ENCODE measurements at regions not wholly inside any gene's neighbourhood (a gene's known extent, or its start where the extent isn't known, plus 50 kb on each side); places are given as distances from the start of the nearest gene placed in this dataset.
"Not testable (repeated sequence)": the region's sequence is repeated elsewhere in the genome, so short reads cannot be mapped to it uniquely, and the experiment has no call there.

- Mint-ChIP-seq H3K4me3 (ENCODE audit: unreplicated experiment) (no peak overlapping the region), H3K36me3 (ENCODE audit: unreplicated experiment) (no peaks in the 10 kb centered on the region), H3K9me3 (ENCODE audit: unreplicated experiment) (no peaks in the 10 kb centered on the region), H3K4me1 (ENCODE audit: unreplicated experiment) (peaks cover 14% of the 10 kb centered on the region), H3K27ac (ENCODE audit: unreplicated experiment) (no peak overlapping the region), H3K27me3 (ENCODE audit: unreplicated experiment) (no peaks in the 10 kb centered on the region)
- TF ChIP-seq CTCF (IDR thresholded peaks at IDR 0.05) = no peak
- DNase-seq (ENCODE audit: extremely low spot score, unreplicated experiment) = no peak
Measured at GRCh38 chr15:62903437-62903836, 139.1 kb upstream of the TPM1 start.

GRCh38 chr15:62904041-62904910 is 138.3 kb upstream of the TPM1 start:
- no peak overlapping the region for H3K27ac Mint-ChIP-seq (ENCODE audit: unreplicated experiment)

GRCh38 chr15:62906627-62907026 is 135.9 kb upstream of the TPM1 start:
- H3K9me3 Mint-ChIP-seq (ENCODE audit: unreplicated experiment) = no peaks in the 10 kb centered on the region
- peaks cover 4% of the 10 kb centered on the region for H3K4me1 Mint-ChIP-seq (ENCODE audit: unreplicated experiment)
- no peak for DNase-seq (ENCODE audit: extremely low spot score, unreplicated experiment)
- no peak overlapping the region for H3K27ac Mint-ChIP-seq (ENCODE audit: unreplicated experiment)
- H3K27me3 Mint-ChIP-seq (ENCODE audit: unreplicated experiment) = no peaks in the 10 kb centered on the region
- TF ChIP-seq CTCF (IDR thresholded peaks at IDR 0.05) = no peak
- no peak overlapping the region for H3K4me3 Mint-ChIP-seq (ENCODE audit: unreplicated experiment)
- H3K36me3 Mint-ChIP-seq (ENCODE audit: unreplicated experiment) = no peaks in the 10 kb centered on the region

More at GRCh38 chr15:62904041-62904910, 138.3 kb upstream of the TPM1 start:
- H3K9me3 Mint-ChIP-seq (ENCODE audit: unreplicated experiment) = no peaks in the 10 kb centered on the region
- DNase-seq (ENCODE audit: extremely low spot score, unreplicated experiment) = no peak
- no peaks in the 10 kb centered on the region for H3K27me3 Mint-ChIP-seq (ENCODE audit: unreplicated experiment)
- H3K4me1 Mint-ChIP-seq (ENCODE audit: unreplicated experiment) = peaks cover 7% of the 10 kb centered on the region
- H3K4me3 Mint-ChIP-seq (ENCODE audit: unreplicated experiment) = no peak overlapping the region
- TF ChIP-seq CTCF (IDR thresholded peaks at IDR 0.05) = no peak
- no peaks in the 10 kb centered on the region for H3K36me3 Mint-ChIP-seq (ENCODE audit: unreplicated experiment)

GRCh38 chr15:62907275-62907674 is 135.3 kb upstream of the TPM1 start:
- H3K4me1 Mint-ChIP-seq (ENCODE audit: unreplicated experiment) = peaks cover 4% of the 10 kb centered on the region
- H3K36me3 Mint-ChIP-seq (ENCODE audit: unreplicated experiment) = no peaks in the 10 kb centered on the region
- no peaks in the 10 kb centered on the region for H3K27me3 Mint-ChIP-seq (ENCODE audit: unreplicated experiment)
- H3K27ac Mint-ChIP-seq (ENCODE audit: unreplicated experiment) = no peak overlapping the region
- H3K4me3 Mint-ChIP-seq (ENCODE audit: unreplicated experiment) = no peak overlapping the region
- no peaks in the 10 kb centered on the region for H3K9me3 Mint-ChIP-seq (ENCODE audit: unreplicated experiment)
- DNase-seq (ENCODE audit: extremely low spot score, unreplicated experiment) = no peak
- TF ChIP-seq CTCF (IDR thresholded peaks at IDR 0.05) = no peak

GRCh38 chr15:62908341-62908740 is 134.2 kb upstream of the TPM1 start:
- not testable (repeated sequence) for DNase-seq (ENCODE audit: extremely low spot score, unreplicated experiment); H3K27me3 Mint-ChIP-seq (ENCODE audit: unreplicated experiment); H3K4me3 Mint-ChIP-seq (ENCODE audit: unreplicated experiment); H3K9me3 Mint-ChIP-seq (ENCODE audit: unreplicated experiment); H3K27ac Mint-ChIP-seq (ENCODE audit: unreplicated experiment); H3K36me3 Mint-ChIP-seq (ENCODE audit: unreplicated experiment)
- peaks cover 12% of the 10 kb centered on the region for H3K4me1 Mint-ChIP-seq (ENCODE audit: unreplicated experiment)

Data from osteocyte (in vitro differentiated cells).